Activated T-cell treated with anti-CD3 and anti-CD28 coated beads for 48 hours (primary cell): ENCODE measurements at regions not wholly inside any gene's neighbourhood (a gene's known extent, or its start where the extent isn't known, plus 50 kb on each side); places are given as distances from the start of the nearest gene placed in this dataset.
"Not testable (repeated sequence)": the region's sequence is repeated elsewhere in the genome, so short reads cannot be mapped to it uniquely, and the experiment has no call there.

Experiments
- DNase-seq: peaks from one replicate; pipeline ENCODE4 v3.0.0-alpha.2; 2020; ENCODE audit warnings: low read depth

GRCh38 chr18:51522821-51523220, 325.3 kb upstream of the MEX3C start:
- DNase-seq = no peak

GRCh38 chr18:51523671-51524070, 326.2 kb upstream of the MEX3C start:
- no peak for DNase-seq

GRCh38 chr18:51525453-51526225, 328.2 kb upstream of the MEX3C start:
- no peak for DNase-seq

DNA sequence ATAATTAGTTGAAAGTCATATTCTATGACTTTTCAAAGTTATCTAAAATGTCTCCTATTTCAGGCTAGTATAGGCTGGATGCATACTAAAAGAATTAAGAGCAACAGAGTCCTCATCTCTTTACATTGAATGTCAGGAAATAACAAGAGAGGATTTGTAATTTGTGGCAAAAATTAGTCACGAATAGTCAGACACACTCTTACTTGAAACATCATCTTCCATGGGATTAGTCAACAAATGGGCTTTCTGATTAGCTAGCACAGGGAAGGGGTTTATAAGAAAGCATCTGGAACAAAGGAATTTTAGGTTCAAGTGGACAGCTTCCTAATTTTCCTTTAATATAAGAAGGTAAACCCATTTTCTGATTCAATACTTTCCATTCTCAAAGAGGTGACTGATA, 330.3 kb upstream of the MEX3C start:
- DNase-seq = no peak

DNA sequence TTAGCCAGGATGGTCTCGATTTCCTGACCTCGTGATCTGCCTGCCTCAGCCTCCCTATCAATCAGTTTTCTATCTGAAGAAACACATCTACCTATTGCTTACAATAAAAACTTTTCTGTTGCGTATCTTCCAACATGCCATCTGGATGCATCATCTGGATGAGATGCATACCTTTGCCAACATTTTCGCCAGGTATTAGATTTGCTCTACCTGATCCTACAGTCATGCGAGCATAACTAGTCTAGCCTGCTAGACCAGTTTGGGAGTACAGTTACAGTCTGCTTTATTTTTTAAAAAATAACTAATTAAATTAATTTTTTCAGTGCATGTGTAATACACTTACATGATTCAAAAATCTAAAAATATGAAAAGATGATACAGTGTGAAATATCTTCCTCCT, 334.0 kb upstream of the MEX3C start:
- DNase-seq = no peak

DNA sequence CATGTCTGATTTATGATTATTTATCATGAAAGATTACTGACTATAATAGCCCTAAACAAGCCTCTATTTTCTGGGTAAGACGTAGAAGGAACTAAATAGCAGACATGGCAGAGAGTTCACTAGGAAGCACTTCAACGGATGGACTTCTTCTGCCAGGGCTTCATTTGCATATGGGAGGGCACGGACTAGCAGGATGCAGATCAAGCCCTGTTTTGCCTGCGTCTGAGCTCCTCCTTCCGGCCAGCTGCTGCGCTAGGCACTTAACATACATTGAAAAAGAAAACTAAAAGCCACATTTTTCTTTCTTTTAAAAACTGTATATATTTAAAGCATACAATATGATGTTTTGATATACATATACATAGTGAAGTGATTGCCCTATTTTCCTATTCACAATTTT, 340.0 kb upstream of the MEX3C start:
- no peak for DNase-seq

GRCh38 chr18:51540562-51540961, 343.1 kb upstream of the MEX3C start:
- no peak for DNase-seq

DNA sequence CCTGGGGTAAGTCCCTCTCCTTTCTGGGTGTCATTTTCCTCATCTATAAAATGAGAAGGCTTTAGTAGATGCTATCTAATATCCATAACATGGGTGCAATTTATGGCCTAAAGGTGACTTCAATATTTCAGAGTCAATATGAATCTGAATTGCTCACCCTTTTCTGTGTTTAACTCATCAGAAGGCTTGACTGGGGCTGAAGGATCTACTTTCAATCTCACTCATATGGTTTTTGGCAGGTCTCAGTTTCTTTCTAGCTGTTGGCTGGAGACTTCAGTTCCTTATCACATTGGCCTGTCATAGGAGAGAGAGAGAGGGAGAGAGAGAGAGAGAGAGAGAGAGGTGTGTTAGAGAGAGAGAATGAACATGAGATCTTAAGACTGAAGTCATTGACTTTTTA, 343.7 kb upstream of the MEX3C start:
- DNase-seq = no peak

DNA sequence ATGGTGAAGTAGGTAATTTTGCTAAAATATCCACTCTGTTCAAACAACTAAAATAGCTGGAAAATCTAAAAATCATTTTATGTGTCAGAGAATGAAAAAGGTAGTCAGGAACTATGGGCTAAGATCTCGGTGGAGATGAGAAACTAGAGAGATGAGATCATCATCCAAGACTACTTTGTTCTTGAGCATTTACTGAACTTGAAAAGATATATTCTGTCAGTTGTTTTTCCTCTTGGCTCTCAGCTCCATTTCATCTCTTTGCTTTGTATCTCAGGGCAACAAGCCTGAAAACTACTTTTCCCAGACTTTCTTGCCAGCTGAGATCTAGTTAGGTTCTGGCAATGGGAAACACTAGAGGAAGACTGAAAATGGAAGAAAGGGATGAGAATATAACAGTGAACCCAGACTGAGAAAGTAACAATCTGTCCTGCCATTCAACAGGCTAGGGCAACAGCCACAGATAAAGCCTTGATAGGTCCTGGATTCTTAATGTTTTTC, 346.2 kb upstream of the MEX3C start:
- DNase-seq = no peak

DNA sequence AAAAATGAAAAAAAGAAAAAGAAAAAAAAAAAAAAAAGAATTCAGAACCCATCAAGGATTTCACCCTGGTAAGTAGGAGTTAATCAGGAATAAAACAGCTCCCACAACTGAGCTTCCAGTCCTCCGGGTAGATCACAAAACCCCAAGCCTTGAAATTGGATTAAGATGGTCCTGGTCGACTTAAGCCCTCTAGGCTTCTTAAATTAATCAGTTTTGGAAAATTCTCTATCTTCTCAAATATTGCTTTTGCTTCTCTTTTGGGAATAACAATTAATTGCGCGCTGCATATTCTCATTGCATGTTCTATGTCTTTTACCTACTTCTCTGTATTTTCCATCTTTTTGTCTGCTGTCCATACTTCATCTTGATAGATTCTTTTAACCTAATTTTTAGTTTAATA, 348.0 kb upstream of the MEX3C start:
- DNase-seq = no peak

GRCh38 chr18:51559198-51559901, 361.9 kb upstream of the MEX3C start:
- no peak for DNase-seq

DNA sequence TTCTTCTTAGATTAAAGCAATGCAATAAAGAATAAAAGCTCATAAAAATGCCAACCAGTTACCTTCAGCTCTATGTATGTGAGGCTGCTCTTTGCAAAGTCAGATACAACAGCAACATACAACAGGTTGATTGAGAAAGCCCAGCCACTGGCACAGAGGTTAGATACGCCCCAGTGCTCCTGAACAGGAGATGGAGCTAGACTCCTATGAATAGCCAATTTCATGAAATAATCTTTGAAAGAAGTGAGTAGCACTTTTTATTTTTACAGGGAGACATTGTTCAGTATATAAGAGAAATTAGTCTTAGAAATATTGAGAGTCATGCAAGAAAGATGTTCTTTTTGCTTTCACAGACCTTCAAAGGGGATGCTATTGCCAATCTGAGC, 362.4 kb upstream of the MEX3C start:
- DNase-seq = no peak

DNA sequence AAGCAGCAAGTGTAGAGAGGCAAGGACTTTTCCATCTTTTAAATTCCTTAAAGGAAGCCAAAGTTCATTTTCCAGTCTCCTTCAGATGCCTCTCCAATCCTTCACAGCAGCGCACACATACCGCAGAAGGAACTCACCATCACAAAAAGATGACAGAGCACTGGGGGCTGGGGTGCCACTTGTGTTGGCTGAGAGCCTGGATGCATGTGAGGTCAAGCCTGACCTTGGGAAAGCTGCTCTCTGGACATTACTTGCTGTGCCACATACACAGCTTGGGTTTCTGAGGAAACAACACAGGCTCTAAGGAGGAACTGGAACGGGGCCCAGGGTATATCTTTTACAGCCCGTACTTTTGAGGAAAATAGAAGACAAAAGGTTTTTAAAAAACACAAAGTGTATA, 364.3 kb upstream of the MEX3C start:
- DNase-seq = no peak

- DNase-seq = no peak
Measured at GRCh38 chr18:51562866-51563265, 365.4 kb upstream of the MEX3C start.

DNA sequence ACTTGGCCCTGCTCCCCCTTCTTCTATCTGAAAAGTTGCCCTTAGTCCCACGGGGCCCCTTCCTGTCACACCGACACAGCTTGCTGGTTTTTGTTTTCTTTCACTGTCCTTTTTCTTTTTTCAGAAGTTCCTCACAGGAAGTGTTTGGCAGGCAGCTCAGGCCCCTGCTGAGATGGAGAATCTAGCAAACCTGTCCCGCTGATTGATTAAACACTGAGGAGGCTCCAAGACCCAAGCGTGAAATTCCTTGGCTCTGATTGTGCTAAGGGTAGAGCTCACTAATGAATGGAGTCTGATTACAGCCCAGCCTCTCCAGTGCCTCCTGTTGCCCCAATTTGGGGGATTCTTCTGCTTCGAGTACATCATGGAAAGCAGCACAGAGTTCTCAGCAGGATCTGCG, 365.9 kb upstream of the MEX3C start:
- DNase-seq = no peak

DNA sequence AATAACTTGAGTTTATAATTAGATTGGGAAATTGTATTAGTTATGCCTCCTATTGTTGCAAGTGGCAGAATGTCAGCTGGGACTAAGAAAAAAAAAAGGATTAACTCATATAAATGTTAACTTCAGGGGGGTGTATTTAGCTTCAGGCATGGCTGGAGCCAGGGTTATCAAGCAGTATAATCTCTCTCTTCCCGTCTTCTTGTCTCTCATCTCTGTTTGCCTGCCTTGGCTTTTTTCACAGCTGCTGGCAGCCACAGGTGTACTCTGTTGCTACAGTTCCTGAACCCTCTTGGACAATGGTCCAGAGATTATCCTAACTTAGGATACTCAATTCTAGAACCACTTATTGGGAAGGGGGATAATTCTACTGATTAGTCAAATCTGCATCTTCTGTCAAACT, 370.7 kb upstream of the MEX3C start:
- no peak for DNase-seq

GRCh38 chr18:51569153-51569552, 371.7 kb upstream of the MEX3C start:
- no peak for DNase-seq

DNA sequence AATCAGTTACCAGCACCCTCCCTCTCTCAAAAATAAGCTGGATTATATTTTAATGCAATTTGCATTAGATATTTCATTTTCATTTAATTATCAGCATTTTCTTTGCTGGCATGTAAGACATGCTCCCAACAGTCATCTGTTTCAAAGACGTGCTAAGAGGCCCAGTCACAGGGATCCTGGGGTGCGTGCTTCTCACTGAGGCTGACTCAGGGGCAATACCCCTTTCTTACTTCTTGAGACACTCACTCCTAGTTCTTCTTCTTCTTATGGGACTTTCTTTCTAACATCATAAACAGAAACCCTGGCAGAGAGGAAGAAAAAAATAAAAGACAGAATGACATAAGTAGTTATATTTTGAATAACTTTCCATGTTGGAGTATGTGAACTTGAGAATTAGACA, 372.1 kb upstream of the MEX3C start:
- no peak for DNase-seq

GRCh38 chr18:51570071-51570470, 372.6 kb upstream of the MEX3C start:
- not testable (repeated sequence) for DNase-seq

DNA sequence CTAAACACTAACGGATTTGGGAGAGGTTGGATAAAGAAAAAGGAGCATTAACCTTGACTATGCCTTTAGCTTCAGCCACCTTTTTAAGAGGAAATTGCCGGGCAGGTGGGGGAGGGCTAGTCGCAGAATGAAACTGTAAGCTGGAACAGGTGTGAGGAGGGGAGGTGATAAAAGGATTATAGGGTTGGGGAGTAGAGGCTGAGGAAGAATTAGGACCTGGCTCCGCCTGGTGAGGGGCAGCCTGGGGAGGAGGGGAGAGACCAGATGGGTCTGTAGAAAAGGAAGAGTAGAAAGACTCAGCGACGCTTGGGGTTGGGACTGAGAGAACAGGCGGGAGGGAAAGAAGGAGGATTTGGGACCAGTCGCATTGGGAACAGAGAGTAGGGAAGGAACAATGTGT, 376.4 kb upstream of the MEX3C start:
- not testable (repeated sequence) for DNase-seq

DNA sequence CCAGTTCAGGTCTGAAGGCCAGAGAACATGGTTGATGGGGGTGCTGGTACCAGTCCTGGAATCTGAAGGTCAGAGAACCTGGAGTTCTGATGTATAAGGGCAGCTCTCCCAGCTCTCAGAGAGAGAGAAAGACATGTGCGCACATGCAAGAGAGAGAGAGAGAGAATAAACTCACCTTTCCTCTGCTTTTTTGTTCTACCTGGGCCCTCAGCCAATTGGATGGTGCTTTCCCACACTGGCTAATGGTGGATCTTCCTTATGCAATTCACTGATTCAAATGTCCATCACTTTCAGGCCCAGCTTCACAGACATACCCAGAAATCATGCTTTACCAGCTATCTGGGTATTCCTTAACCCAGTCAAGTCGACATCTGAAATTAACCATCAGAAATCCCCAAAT, 377.7 kb upstream of the MEX3C start:
- DNase-seq = no peak

- DNase-seq = no peak
Measured at GRCh38 chr18:51578406-51578980, 381.0 kb upstream of the MEX3C start.

DNA sequence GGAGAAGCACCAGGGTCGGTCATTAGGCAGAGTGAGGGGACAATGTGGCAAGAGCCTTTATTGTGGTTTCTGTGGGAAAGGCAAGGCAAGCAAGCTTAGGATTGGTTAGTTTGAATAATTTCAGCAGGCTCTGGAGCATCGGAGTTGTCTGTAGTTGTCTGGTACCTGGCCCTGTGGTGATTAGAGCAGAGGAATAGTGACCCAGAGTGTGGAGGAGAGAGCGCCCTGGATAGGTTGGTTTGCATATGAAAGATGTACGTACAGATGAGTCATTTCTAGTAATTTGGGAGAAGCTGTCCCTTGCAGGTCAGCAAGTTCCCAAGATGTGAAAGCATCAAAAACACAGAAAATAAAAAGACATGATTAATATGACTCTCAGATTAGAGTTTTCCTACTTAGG, 383.1 kb upstream of the MEX3C start:
- no peak for DNase-seq
